HG02759 (cell line): ENCODE measurements at regions not wholly inside any gene's neighbourhood (a gene's known extent, or its start where the extent isn't known, plus 50 kb on each side); places are given as distances from the start of the nearest gene placed in this dataset.

Experiments used
- ATAC-seq: cut with Tn5 transposase; IDR thresholded peaks from one replicate; pipeline ENCODE4 v1.9.1; 2021; ENCODE audit warnings: mild to moderate bottlenecking, moderate library complexity; ENCODE audit not compliant: unreplicated experiment

DNA sequence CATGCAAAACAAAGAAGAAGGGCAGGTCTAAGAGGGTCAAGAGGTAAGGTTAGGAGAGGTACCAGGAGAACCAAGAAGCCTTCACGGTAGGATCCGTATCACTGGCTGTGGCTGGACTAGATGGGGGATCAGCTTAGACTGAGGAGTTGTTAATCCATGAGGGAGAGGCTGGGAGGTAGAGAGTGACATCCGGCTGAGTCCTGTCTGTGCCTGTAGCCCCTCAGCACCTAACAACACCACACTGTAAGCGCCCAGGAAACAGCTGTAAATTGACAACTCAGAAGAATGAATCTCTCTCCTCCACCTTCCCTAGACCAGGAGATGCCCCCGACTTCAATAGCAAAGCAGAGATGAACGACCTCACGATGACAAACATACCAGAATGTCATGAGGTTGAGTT, 199.4 kb upstream of the RPL38 start:
- ATAC-seq = no peak

DNA sequence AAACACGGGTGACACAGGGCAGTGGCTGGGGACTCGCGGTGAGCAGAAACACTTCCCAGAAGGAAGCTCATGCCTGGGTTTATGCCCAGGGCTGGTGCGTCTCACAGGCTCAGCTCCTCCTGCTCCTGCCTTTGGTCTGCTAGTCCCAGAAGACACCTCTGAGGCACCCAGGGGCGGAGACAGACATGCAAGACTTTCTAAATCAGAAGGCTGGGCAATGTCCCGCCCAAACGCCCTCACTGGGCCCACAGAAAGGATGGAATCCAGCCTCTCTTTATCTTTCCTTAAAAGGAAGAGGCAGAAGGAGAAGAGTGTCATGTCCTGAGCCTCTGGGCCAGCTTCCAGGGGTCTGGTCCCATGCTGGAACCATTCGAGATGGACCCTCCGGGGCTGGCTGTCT, 197.7 kb upstream of the RPL38 start:
- no peak for ATAC-seq

DNA sequence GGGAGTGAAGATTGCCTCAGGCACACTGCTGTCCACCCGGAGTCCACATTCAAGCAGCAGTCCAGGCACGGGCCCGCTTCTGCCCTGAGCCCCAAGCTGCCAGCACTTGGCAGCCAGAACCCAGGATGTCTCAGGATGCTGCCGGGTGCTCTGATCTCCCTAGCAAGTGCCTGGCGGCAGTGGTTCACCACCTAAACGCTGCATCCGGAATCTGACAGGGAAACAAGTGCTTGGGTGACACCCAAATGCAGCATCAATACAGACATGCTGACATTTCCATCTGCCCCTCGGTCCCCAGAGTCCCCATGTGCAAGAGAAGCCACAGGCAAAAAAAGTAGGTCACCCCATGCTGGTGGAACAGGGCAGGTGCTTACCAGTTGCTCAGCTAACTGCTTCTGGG, 197.1 kb upstream of the RPL38 start:
- no peak for ATAC-seq

DNA sequence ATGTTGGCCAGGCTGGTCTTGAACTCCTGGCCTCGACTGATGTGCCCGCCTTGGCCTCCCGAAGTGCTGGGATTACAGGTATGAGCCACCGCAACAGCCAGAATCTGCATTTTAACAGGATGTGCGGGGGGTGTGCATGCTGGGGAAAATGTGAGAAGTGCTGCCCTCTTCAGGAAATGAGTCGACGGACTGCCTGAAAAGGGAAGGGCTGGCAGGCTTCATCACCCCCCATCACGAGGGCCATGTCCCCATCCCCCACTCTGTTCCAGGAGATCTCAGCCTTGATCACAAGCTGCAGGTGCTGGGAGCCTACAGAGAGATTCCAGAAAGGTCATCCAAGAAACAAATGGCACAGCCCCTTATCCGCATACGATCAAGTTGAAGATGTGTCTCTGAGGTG, 195.3 kb upstream of the RPL38 start:
- no peak for ATAC-seq

DNA sequence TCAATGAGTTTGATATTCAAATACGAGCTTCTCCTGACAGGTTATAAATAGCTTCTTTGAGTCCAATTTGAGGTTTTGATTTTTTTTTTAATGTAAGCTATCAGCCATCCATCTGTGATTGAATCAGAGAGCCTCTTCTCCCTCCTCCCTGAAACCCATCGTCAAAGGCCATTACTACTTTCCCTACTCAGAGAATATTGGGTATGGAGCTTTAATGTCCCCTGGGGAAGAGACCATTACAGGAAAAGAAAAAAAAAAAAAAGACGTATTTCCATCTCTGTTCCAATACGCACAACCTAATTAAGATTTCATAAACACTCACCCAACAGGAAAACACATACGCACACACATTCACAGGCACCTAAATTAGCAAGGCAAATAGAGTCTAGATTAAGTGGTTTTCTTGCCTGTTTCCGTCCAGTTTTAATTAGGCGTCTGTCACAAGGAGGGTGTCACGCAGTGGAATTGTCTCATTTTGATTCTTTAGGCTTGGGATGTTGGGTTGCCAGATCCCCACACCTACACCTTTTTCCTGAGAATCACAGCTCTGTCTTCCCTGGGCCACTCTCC, 194.3 kb upstream of the RPL38 start:
- ATAC-seq = no peak

DNA sequence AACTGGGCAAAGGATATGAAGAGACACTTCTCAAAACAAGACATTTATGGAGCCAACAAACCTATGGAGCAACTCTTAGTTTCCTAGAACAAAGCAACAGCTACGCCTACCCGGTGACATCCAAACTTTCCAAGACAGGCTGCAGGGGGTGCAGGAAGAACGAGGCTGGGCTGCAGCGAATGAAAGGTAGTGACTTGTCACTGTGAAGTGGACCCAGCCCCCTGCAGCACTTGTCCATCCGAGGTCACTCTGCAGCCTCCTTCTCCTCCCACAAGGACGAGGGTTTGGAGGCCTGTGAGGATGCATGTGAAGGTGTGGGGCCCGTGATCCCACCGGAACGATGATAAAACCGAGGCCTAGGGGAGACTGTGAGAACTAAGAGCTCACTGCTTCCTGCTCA, 192.6 kb upstream of the RPL38 start:
- no peak for ATAC-seq

DNA sequence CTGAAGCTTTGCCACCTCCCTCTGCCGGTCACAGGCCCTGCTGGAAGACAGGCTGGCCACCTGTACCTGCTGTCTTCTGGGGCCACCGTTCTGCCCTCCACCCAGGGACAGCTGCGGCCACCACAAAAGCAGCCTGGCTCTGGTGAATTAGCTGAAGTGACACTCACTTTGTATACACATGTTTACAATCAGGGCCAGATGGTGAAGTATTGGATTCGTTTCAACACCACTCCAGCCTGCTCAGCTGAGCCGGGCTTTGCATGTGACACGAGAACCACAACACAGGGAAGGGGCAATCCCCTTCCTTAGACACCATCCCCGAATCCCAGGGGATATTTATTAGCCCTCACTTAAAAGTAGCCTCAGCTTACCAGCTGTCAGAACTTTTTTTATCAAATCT, 191.5 kb upstream of the RPL38 start:
- ATAC-seq = no peak

DNA sequence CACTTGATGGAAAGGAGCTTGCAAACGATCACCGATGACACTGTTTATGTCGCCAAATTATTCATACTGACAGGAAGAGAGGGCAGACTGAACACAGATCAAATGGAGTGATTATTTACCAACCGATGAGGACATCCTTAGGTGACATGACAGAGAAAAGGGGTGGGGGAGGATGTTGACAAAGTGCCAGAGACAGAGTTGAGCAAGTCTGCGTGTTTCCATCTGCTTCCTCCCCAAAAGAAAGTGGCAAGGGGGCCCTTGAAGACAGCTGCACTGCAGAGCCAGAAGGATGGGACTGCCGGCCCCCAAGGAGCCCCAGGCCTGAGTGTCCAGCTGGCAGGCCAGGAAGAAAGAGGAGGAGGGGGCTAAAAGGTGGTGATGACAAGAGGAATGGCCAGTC, 191.0 kb upstream of the RPL38 start:
- ATAC-seq = no peak

DNA sequence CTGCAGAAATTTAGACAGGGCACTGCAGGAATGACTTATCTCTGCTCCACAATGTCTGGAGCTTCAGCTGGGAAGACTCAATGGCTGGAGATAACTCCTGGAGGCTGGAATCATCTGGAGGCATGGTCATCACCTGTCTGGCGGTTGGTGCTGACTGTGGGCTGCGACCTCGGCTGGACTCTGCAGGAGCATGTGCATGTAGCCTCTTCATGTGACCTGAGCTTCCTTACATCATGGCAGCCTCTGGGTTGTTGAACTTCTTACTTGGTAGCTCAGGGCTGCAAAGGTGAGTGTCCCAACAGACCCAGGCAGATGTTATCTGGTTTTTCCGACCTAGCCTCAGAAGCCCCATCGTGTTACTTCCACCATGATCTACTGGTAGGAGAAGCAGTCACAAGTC, 188.2 kb upstream of the RPL38 start:
- ATAC-seq = no peak

DNA sequence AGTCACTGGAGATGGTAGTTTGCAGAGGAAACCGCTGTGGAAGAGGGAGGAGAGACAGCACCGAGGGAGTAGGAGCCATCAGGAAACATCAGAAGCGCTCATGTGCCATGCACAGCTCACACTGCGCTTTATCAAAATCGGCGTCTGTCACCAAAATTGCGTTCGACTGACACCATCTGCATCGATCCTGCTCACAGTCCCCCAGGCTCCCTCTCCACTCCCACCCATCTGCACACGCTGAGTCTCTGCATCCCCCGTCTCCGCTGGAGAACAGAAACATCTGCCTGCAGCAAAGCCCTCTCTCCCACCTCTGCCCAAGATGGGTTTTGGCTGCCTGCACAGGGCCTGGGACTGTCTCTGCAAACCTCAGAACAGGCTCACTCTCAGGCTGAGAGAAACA, 187.5 kb upstream of the RPL38 start:
- ATAC-seq = no peak

DNA sequence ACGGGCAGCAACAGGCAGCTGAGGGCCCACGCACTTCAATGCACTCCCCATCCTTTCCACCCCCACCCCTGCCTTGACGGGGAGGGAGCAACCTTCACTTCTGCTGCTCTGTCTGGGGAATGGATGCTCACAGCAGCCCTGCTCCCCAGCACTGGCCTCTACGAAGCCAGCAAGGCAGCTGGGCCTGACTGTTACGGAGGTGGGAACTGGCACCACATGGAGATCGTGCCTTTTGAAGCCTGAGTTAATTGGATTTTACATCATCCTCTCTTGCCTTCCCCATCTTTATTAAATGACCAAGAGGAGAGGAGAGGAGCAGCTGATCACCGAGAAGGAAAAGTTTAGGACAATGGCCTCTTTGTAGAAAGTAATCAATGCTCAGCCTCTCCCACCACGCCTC, 187.0 kb upstream of the RPL38 start:
- no peak for ATAC-seq

DNA sequence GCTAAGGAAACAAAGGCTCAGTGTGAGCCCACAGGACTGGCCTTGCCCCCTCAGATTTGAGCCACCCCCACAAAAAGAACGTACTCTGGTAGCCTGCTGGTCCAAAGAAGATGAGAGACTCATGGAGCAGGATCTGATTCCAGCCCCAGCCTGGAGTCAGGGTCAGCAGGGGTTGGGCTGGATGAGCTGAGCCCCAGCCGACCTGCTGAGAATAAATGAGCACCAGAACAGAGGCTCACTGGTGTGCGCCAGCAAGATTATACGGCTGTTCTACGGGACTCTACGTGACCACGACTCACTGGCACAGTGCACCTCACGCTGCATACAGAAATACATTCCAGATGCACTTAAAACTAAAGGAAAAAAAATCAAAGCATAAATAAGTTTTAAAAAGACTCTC, 186.0 kb upstream of the RPL38 start:
- ATAC-seq = no peak

DNA sequence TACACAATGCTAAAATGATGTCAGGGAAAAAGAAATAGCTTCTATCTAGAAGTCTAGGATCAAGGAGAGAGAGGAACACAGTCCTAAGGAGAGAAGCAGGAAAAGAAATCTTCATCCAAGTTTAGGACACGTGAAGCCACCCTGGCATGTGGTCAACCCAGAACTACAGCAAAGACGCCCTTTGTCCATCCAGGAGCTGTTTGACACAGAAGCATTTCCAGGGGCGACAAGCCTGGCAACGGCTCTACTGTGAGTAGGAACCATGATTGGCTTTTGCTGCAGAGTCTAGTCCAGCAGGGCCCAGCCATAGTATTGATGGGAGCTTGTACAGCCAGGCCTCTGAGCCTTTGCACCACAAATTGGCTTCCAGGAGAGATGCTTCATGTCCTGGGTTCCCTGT, 185.4 kb upstream of the RPL38 start:
- no peak for ATAC-seq

DNA sequence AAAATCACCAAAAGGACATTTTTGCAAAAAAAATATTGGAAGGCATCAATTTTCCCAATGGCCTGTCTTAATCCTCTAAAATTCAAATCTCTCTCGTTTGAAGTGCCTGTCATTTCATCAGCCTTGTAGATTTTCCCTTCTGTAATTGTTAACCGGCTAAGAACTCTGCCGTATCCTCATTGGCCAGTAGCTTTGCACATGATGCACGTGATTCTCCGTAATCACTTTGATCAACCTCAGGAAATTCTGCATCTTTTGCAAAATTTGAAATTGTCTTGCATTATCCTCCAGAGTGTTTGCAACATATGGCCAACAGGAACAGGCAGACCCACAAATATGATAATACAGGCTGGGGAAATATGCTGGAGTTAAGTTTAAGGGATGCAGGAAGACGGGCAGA, 184.2 kb upstream of the RPL38 start:
- ATAC-seq = no peak

DNA sequence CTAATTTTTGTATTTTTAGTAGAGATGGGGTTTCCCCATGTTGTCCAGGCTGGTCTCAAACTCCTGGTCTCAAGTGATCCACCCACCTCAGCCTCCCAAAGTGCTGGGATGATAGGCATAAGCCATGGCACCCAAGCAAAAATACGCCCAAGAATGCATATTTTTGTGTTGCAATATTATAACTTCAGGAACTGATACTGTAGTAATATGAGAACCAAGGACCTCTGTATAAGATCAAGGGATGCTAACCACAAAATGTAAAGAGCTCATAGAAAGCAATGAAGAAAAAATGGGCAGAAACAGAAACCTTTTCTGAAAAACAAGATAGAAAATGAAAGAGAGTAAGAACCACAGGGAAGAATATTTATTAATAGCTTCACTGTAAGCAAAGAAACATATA, 183.6 kb upstream of the RPL38 start:
- no peak for ATAC-seq

DNA sequence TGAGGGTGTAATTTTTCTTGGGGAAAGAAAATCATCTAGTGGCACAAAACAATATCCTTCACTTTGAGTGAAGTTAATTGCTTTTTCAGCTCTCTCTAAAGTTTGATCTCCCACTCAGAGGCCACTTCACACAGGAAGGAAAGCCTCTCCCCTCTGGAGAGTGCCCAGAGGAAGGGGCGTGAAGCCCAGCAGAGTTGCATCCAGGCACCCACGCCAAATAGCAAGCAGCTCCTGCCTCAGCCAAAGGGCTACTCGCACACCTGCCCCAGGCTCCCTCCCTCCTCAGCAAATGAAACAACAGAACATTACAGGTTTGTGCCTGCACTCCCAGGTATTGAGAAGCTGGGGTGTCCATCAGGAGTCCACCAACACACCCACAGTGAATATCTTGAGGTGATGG, 183.0 kb upstream of the RPL38 start:
- no peak for ATAC-seq

DNA sequence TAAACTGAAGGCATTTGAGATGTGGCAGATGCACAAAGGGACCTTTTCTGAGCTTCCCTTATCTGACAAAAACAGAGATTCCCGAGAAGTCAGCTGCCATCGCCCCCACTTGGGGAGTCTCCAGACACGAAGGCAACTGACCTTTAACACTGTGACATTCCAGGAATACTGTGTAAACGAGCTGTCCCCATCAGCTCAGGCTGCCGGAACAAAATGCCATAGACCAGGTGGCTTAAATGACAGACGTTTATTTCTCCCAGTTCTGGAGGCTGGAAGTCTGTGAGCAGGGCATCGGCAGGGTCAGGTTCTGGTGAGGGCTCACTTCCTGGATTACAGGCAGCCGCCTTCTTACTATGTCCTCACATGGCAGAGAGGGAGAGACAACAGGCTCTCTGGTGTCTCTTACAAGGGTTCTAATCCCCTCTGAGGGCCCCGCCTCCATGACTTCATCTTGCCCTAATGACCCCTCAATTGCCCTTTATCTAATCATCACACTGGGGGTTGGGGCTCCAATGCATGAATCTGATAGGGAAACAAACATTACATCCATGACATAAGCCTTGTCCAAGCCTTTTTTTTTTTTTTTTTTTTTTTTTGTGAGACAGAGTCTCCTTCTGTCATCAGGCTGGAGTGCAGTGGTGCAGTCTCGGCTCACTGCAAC, 178.5 kb upstream of the RPL38 start:
- no peak for ATAC-seq

DNA sequence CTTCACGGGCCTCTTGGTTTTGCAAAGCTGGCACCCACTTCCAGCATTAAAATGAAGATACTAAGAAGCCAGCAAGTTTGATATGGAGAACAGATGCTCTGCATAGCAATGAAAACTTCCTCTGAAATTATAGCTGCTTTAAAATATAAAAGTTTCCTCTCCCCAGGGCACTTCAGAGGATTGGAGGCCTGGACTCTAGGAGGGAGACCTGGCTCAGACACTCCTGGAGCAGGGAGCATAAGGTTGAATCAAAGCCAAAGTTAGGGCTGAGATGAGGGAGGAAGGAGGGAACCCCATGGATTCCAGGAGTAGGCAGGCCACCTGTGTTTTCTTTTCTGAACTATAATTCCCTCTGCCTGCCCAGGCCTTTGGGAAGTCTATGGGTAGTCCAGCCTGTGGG, 176.0 kb upstream of the RPL38 start:
- ATAC-seq = no peak

DNA sequence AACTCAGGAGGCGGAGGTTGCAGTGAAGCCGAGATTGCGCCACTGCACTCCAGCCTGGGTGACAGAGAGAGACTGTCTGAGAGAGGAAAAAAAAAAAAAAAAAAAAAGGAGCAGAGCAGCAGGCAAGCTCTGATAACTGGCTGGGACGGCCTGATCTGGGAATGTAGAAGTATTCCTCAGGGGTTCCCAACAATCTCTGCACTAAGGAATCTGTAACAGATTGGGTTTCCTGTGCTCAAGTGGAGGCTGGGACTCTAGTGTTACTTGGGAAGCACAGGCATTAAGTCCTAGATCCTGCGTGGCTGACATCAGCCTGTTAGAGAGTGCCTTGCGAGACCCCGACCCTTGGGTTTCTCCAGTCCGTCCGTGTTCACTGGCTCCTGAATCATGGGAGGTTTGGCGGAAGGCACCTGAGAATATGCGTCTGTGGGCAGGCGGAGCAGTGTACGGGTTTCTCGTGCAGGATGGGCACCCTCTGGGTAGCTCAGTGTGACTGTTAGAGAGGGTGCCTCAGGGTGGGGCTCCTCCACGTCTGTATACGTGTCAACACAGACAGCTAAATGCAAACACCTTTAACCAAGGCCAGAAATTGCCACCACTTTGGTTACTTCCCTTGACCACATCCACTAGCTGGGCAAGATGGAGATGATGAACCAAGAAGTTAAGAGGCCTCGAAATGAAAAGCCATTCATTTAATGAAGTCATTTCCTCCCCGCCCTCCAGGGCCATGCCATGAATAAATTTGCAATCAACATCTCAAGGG, 174.9 kb upstream of the RPL38 start:
- no peak for ATAC-seq

DNA sequence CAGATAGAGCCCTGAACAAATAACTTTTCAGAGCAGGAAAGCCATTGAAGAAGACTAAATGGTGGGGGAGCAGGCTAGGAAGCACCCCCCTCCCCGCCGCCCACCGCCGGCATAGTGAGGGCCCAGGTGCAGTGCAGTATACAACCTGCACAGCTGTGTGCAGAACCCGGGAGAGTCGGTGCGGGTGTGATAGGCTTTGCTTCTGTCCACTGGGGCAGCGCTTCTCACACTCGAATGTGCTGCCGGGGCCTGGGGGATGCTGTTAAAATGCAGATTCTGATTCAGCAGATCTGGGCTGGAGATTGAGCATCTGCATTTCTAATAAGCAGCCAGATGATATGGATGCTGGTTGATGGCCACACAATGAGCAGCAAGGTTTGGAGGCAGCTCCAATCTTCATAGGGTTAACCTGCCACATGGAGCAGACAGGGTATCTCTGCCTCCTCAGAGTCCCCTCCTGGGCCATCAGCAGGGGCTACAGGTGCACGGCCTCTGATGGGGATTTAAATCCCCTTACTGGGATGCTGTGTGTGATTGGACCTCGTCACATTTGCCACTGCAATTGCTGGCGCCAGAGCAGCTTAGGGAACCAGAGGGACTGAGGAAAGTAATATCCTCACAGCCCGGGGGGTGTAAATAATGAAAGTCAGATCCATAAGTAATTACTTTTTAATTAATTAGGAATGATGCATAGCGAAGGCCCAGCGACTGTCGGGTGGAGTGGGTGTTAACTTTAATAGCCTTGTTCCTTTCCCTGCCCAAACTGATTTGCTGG, 172.0 kb upstream of the RPL38 start:
- ATAC-seq = no peak

DNA sequence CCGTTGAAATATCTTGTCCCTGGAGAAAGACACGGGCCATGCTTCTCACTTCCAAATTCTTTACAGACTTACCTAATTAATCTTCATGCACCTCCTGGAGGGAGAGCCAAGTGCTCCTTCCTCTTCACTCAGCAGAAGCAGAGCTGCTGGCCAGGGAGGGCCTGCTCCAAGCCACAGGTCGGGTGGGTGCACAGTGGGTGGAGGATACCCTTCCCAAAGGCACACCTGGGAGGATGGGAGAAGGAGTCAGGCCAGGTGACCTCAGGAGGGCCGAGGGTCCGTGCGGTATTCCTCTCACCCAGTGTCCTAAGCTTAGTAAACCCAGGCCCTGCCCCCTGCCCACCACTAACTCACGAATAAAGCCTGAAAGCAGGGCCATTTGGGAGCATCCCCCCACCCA, 171.3 kb upstream of the RPL38 start:
- ATAC-seq = no peak

DNA sequence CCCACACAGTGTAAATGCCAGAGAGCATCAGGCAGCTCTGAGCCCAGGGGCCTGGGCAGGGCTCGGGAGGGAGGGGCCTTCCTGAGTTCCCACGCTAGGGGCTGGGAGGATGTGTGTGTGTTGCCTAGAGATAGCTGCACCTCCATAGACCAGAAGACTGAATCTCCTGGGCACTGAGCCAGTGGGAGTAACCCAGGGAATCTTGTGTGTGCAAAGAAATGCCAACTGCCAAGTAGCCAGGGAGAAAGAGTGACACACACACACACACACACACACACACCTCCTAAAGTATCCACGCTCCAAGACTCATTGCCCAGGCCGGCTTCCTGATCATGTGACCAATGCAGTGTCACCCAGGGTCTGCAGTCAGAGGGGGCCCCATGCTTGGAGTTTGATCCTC, 166.2 kb upstream of the RPL38 start:
- no peak for ATAC-seq
